ENCODE measurements at regions not wholly inside any gene's neighbourhood (a gene's known extent, or its start where the extent isn't known, plus 50 kb on each side); places are given as distances from the start of the nearest gene placed in this dataset.

GRCh38 chr9:30799527-30800101, 1584.8 kb upstream of the ACO1 start:
- intact Hi-C loops (cut with DNase I), result no loop called here
- no peaks in the 10 kb centered on the region for H3K36me3 ChIP-seq
- no peaks in the 10 kb centered on the region for H3K27me3 ChIP-seq
- no peak overlapping the region for H3K4me3 ChIP-seq
- H3K27ac ChIP-seq, result no peak overlapping the region
- no peaks in the 10 kb centered on the region for H3K4me1 ChIP-seq
- H3K9me3 ChIP-seq, result no peaks in the 10 kb centered on the region
- no peak for TF ChIP-seq CTCF (IDR thresholded peaks at IDR 0.05)
- no peak for DNase-seq (ENCODE audit: low spot score in 2 of 2)

- Histone ChIP-seq H3K27ac (no peak overlapping the region), H3K4me1 (no peaks in the 10 kb centered on the region), H3K9me3 (no peaks in the 10 kb centered on the region), H3K36me3 (no peaks in the 10 kb centered on the region), H3K4me3 (no peak overlapping the region), H3K27me3 (no peaks in the 10 kb centered on the region)
- intact Hi-C loops (cut with DNase I), result no loop called here
- no peak for DNase-seq (ENCODE audit: low spot score in 2 of 2)
- TF ChIP-seq CTCF (IDR thresholded peaks at IDR 0.05), result no peak
These were observed 1584.0 kb upstream of the ACO1 start for GRCh38 chr9:30800421-30800820.

GRCh38 chr9:30812821-30813220, 1571.6 kb upstream of the ACO1 start:
- no peaks in the 10 kb centered on the region for H3K9me3 ChIP-seq
- intact Hi-C loops (cut with DNase I), result no loop called here
- no peak for TF ChIP-seq CTCF (IDR thresholded peaks at IDR 0.05)
- H3K27ac ChIP-seq, result no peak overlapping the region
- H3K36me3 ChIP-seq, result no peaks in the 10 kb centered on the region
- no peak overlapping the region for H3K4me3 ChIP-seq
- no peaks in the 10 kb centered on the region for H3K27me3 ChIP-seq
- no peak for DNase-seq (ENCODE audit: low spot score in 2 of 2)
- no peaks in the 10 kb centered on the region for H3K4me1 ChIP-seq

GRCh38 chr9:30815585-30815984, 1568.9 kb upstream of the ACO1 start:
- H3K9me3 ChIP-seq, result no peaks in the 10 kb centered on the region
- intact Hi-C loops (cut with DNase I), result no loop called here
- TF ChIP-seq CTCF (IDR thresholded peaks at IDR 0.05), result no peak
- H3K4me1 ChIP-seq, result no peaks in the 10 kb centered on the region
- no peak for DNase-seq (ENCODE audit: low spot score in 2 of 2)
- H3K27ac ChIP-seq, result no peak overlapping the region
- H3K36me3 ChIP-seq, result no peaks in the 10 kb centered on the region
- no peak overlapping the region for H3K4me3 ChIP-seq
- no peaks in the 10 kb centered on the region for H3K27me3 ChIP-seq

GRCh38 chr9:30845136-30845535, 1539.3 kb upstream of the ACO1 start:
- no peak overlapping the region for H3K4me3 ChIP-seq
- no peak for TF ChIP-seq CTCF (IDR thresholded peaks at IDR 0.05)
- H3K27ac ChIP-seq, result no peak overlapping the region
- H3K9me3 ChIP-seq, result no peaks in the 10 kb centered on the region
- DNase-seq (ENCODE audit: low spot score in 2 of 2), result no peak
- H3K4me1 ChIP-seq, result no peaks in the 10 kb centered on the region
- intact Hi-C loops (cut with DNase I), result loop anchor here (10.0 kb wide), 1 partner anchor 60 kb away; no protein-coding TSS in a partner anchor
- H3K27me3 ChIP-seq, result no peaks in the 10 kb centered on the region
- no peaks in the 10 kb centered on the region for H3K36me3 ChIP-seq

- TF ChIP-seq CTCF (IDR thresholded peaks at IDR 0.05), result no peak
- DNase-seq (ENCODE audit: low spot score in 2 of 2), result no peak
- Histone ChIP-seq H3K4me3 (no peak overlapping the region), H3K27ac (no peak overlapping the region), H3K4me1 (no peaks in the 10 kb centered on the region), H3K9me3 (no peaks in the 10 kb centered on the region), H3K27me3 (no peaks in the 10 kb centered on the region), H3K36me3 (no peaks in the 10 kb centered on the region)
- intact Hi-C loops (cut with DNase I), result loop anchor here (10.0 kb wide), 1 partner anchor 58 kb away; no protein-coding TSS in a partner anchor
These were observed 1537.8 kb upstream of the ACO1 start for GRCh38 chr9:30846651-30847050.

All from ascending aorta (tissue), 2 donors.